Skeletal muscle tissue (tissue), 3 donors: ENCODE measurements at regions not wholly inside any gene's neighbourhood (a gene's known extent, or its start where the extent isn't known, plus 50 kb on each side); places are given as distances from the start of the nearest gene placed in this dataset.

ENCODE experiments used
- H3K27ac ChIP-seq: one replicate; pipeline ENCODE4 v1.7.0; 2013; ENCODE audit warnings: mild to moderate bottlenecking, low read depth, low read length, inconsistent platforms
- H3K27me3 ChIP-seq, 3 donors: one replicate each; pipeline ENCODE4 v1.7.0; 2013; ENCODE audit warnings: low read length in 3 of 3; ENCODE audit not compliant: control insufficient read depth in 3 of 3, insufficient read depth in 3 of 3
- H3K36me3 ChIP-seq, 3 donors: one replicate each; pipeline ENCODE4 v1.7.0; 2013; ENCODE audit warnings: low read length in 3 of 3; ENCODE audit not compliant: control insufficient read depth in 3 of 3, insufficient read depth in 3 of 3
- H3K4me1 ChIP-seq, 3 donors: one replicate each; pipeline ENCODE4 v1.7.0; 2013; ENCODE audit warnings: low read length in 3 of 3, mild to moderate bottlenecking in 3 of 3; ENCODE audit not compliant: control insufficient read depth in 3 of 3, insufficient read depth in 3 of 3
- H3K4me3 ChIP-seq, 3 donors: one replicate each; pipeline ENCODE4 v1.7.0; 2013; ENCODE audit warnings: low read length in 3 of 3
- H3K9ac ChIP-seq, 3 donors: one replicate each; pipeline ENCODE4 v1.7.0; 2013; ENCODE audit warnings: low read length in 3 of 3, mild to moderate bottlenecking in 3 of 3, moderate library complexity in 2 of 3, low read depth in 1 of 3
- H3K9me3 ChIP-seq, 3 donors: one replicate each; pipeline ENCODE4 v1.7.0; 2013; ENCODE audit warnings: low read length in 3 of 3; ENCODE audit not compliant: control insufficient read depth in 3 of 3
- donor health status: Osteomylitis.

- Histone ChIP-seq H3K9ac (no peak overlapping the region), H3K27me3 (no peaks in the 10 kb centered on the region), H3K36me3 (no peaks in the 10 kb centered on the region), H3K9me3 (no peaks in the 10 kb centered on the region), H3K4me3 (no peak overlapping the region), H3K27ac (no peak overlapping the region), H3K4me1 (no peaks in the 10 kb centered on the region)
Measured at GRCh38 chr2:156206355-156206754, 126.2 kb downstream of the NR4A2 start.

- Histone ChIP-seq H3K4me3 (no peak overlapping the region), H3K4me1 (no peaks in the 10 kb centered on the region), H3K27me3 (no peaks in the 10 kb centered on the region), H3K9me3 (no peaks in the 10 kb centered on the region), H3K27ac (no peak overlapping the region), H3K36me3 (no peaks in the 10 kb centered on the region), H3K9ac (no peak overlapping the region)
Measured at GRCh38 chr2:156199588-156199987, 132.9 kb downstream of the NR4A2 start.

GRCh38 chr2:156196031-156196430, 136.5 kb downstream of the NR4A2 start:
- Histone ChIP-seq H3K27me3 (no peaks in the 10 kb centered on the region), H3K4me1 (no peaks in the 10 kb centered on the region), H3K9ac (no peak overlapping the region), H3K27ac (no peak overlapping the region), H3K9me3 (no peaks in the 10 kb centered on the region), H3K36me3 (no peaks in the 10 kb centered on the region), H3K4me3 (no peak overlapping the region)

GRCh38 chr2:156192468-156192867, 140.1 kb downstream of the NR4A2 start:
- Histone ChIP-seq H3K36me3 (no peaks in the 10 kb centered on the region), H3K4me3 (no peak overlapping the region), H3K27ac (no peak overlapping the region), H3K4me1 (no peaks in the 10 kb centered on the region), H3K9ac (no peak overlapping the region), H3K9me3 (no peaks in the 10 kb centered on the region), H3K27me3 (no peaks in the 10 kb centered on the region)

GRCh38 chr2:156191527-156191926, 141.0 kb downstream of the NR4A2 start:
- Histone ChIP-seq H3K4me1 (no peaks in the 10 kb centered on the region), H3K9me3 (no peaks in the 10 kb centered on the region), H3K9ac (no peak overlapping the region), H3K4me3 (no peak overlapping the region), H3K27ac (no peak overlapping the region), H3K27me3 (no peaks in the 10 kb centered on the region), H3K36me3 (no peaks in the 10 kb centered on the region)

- H3K9me3 ChIP-seq = no peaks in the 10 kb centered on the region
- no peaks in the 10 kb centered on the region for H3K27me3 ChIP-seq
- no peak overlapping the region for H3K4me3 ChIP-seq
- no peak overlapping the region for H3K9ac ChIP-seq
- H3K27ac ChIP-seq = no peak overlapping the region
- H3K36me3 ChIP-seq = no peaks in the 10 kb centered on the region
- no peaks in the 10 kb centered on the region for H3K4me1 ChIP-seq
Measured at GRCh38 chr2:156190517-156190916, 142.0 kb downstream of the NR4A2 start.

GRCh38 chr2:156189584-156189983, 142.9 kb downstream of the NR4A2 start:
- no peaks in the 10 kb centered on the region for H3K36me3 ChIP-seq
- H3K4me3 ChIP-seq = no peak overlapping the region
- no peak overlapping the region for H3K27ac ChIP-seq
- no peak overlapping the region for H3K9ac ChIP-seq
- H3K27me3 ChIP-seq = no peaks in the 10 kb centered on the region
- no peaks in the 10 kb centered on the region for H3K9me3 ChIP-seq
- H3K4me1 ChIP-seq = no peaks in the 10 kb centered on the region

- Histone ChIP-seq H3K9ac (no peak overlapping the region), H3K27me3 (no peaks in the 10 kb centered on the region), H3K36me3 (no peaks in the 10 kb centered on the region), H3K4me1 (no peaks in the 10 kb centered on the region), H3K27ac (no peak overlapping the region), H3K4me3 (no peak overlapping the region), H3K9me3 (no peaks in the 10 kb centered on the region)
Measured at GRCh38 chr2:156189143-156189542, 143.4 kb downstream of the NR4A2 start.

- Histone ChIP-seq H3K4me3 (no peak overlapping the region), H3K4me1 (no peaks in the 10 kb centered on the region), H3K9ac (no peak overlapping the region), H3K36me3 (no peaks in the 10 kb centered on the region), H3K27me3 (no peaks in the 10 kb centered on the region), H3K27ac (no peak overlapping the region), H3K9me3 (no peaks in the 10 kb centered on the region)
Measured at GRCh38 chr2:156182132-156182531, 150.4 kb downstream of the NR4A2 start.

GRCh38 chr2:156181208-156181607, 151.3 kb downstream of the NR4A2 start:
- H3K9ac ChIP-seq = no peak overlapping the region
- no peak overlapping the region for H3K4me3 ChIP-seq
- no peaks in the 10 kb centered on the region for H3K27me3 ChIP-seq
- no peaks in the 10 kb centered on the region for H3K36me3 ChIP-seq
- H3K4me1 ChIP-seq = no peaks in the 10 kb centered on the region
- no peak overlapping the region for H3K27ac ChIP-seq
- no peaks in the 10 kb centered on the region for H3K9me3 ChIP-seq

- H3K27ac ChIP-seq = no peak overlapping the region
- no peaks in the 10 kb centered on the region for H3K9me3 ChIP-seq
- no peaks in the 10 kb centered on the region for H3K4me1 ChIP-seq
- no peak overlapping the region for H3K9ac ChIP-seq
- H3K36me3 ChIP-seq = no peaks in the 10 kb centered on the region
- no peaks in the 10 kb centered on the region for H3K27me3 ChIP-seq
- no peak overlapping the region for H3K4me3 ChIP-seq
Measured at GRCh38 chr2:156177654-156178053, 154.9 kb downstream of the NR4A2 start.
